ENCODE measurements at regions not wholly inside any gene's neighbourhood (a gene's known extent, or its start where the extent isn't known, plus 50 kb on each side); places are given as distances from the start of the nearest gene placed in this dataset.

- in situ Hi-C loops (cut with HindIII; ENCODE audit: low sequenced_read_pairs) = no loop called here
Observed at GRCh38 chr14:71713016-71713415, 219.2 kb upstream of the RGS6 start.

DNA sequence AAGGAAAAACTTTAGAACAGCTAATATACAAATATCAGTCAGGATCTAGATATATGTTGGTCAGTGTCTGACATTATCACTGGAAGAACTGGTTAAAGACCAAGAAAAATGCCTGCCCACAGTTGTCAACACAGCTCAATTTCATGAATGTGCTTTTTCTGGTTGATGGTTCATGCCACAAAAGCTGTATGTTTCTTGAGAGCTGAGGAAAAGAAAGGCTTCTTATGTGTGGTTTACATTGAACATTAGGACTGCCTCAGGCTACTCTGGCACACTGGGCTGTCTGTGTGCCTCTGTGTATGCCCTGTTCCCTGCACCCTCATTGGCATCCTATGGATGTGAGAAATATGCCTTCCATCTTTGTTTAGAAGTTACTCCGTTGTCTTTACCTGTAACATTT lies 218.8 kb upstream of the RGS6 start:
- in situ Hi-C loops (cut with HindIII; ENCODE audit: low sequenced_read_pairs) = no loop called here

GRCh38 chr14:71714225-71714624 lies 218.0 kb upstream of the RGS6 start:
- in situ Hi-C loops (cut with HindIII; ENCODE audit: low sequenced_read_pairs) = no loop called here

GRCh38 chr14:71716041-71716772 lies 216.0 kb upstream of the RGS6 start:
- in situ Hi-C loops (cut with HindIII; ENCODE audit: low sequenced_read_pairs) = no loop called here

DNA sequence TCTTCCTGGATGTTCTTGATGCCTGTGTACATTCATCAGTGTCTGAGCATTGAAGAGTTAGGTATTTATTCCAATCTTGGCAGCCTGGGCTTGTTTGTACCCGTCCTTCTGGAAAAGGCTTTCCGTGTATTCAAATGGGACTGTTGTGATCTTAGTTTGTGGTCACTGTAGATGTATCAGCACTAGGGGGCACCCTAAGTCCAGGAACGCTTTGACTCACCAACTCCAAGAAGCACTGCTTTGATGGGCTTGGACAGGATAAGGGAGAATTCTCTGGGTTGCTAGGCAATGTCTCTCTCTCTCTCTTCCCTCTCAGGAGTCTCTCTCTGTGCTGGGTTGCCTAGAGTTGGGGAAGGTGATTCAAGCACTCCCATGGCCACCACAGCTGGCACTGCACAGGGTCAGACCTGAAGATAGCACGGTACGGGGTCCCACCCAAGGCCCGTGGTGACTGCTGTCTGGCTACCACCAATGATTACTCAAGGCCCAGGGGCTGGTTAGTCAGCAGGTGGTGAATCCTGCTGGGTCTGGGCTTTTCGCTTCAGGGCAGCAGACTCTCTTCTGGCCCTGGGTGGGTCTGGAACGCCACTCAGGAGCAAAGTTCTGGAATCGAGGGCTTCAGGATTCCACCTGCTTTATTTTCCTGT lies 211.1 kb upstream of the RGS6 start:
- in situ Hi-C loops (cut with HindIII; ENCODE audit: low sequenced_read_pairs) = no loop called here

DNA sequence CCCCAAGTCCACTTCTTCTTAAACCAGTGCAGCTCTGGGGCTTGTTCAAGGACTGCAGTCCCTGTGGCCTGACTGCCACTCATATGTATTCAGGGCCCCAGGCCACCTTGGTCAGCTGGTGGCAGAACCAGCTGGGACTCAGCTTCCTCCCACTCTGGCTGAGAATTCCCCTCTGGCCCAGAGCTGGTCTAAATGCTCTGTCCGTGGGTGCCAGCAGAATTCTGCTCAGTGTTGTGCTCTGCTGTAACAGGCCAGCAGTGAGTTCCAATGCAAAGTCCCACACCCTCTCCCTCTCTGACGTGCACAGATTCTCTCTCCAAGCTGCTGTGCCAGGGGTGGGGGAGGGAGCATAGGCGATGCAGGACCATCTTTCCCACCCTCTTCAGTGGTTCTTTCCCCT lies 210.4 kb upstream of the RGS6 start:
- in situ Hi-C loops (cut with HindIII; ENCODE audit: low sequenced_read_pairs) = no loop called here

DNA sequence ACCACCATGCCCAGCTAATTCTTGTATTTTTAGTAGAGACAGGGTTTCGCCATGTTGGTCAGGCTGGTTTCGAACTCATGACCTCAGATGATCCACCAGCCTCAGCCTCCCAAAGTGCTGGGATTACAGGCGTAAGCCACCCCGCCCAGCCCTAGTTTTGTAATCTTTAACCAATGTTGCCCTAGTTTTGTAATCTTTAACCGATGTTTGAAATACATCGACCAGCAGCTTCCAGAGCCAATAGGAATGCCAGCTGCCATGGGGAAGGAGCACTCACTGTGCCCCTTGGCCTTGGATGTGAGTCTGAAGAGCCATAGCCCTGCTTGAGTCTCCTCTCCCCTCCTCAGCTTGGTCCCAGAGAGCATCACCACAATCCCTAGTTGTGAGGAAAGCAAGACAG lies 209.3 kb upstream of the RGS6 start:
- in situ Hi-C loops (cut with HindIII; ENCODE audit: low sequenced_read_pairs) = no loop called here

DNA sequence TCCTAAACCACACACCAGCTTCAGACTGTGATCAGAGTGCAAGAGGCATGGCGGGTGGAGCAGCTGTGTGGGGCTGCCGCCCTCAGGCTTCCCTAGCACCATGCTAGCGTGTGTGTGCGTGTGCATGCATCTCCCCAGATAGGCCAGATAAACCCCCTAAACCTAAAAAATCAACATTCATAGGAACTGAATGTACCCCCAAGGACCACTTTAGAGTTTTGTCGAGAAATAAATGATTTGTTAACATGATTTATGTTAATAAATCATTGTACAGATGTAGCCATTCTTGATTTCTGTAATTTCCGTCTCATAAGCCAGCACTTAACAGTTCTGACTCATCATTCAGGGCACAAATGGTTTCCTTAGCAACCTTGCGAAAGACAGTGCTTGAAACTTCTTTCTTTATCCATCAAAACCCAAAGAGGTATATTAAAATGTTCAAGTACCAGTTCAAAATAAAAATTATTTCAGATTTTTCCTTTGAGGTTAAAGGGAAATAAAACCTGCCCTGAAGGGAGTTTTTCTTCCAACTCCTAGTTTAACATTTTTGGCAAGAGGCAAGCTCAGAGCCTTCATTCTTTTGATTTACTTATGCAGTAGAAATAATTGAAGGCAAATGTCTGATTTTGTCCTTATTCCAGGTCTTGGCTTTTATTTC lies 206.2 kb upstream of the RGS6 start:
- in situ Hi-C loops (cut with HindIII; ENCODE audit: low sequenced_read_pairs) = no loop called here

GRCh38 chr14:71726580-71727021 lies 205.6 kb upstream of the RGS6 start:
- in situ Hi-C loops (cut with HindIII; ENCODE audit: low sequenced_read_pairs) = no loop called here

GRCh38 chr14:71728386-71728785 lies 203.8 kb upstream of the RGS6 start:
- in situ Hi-C loops (cut with HindIII; ENCODE audit: low sequenced_read_pairs) = no loop called here

- in situ Hi-C loops (cut with HindIII; ENCODE audit: low sequenced_read_pairs) = no loop called here
Observed at GRCh38 chr14:71729596-71729995, 202.6 kb upstream of the RGS6 start.

GRCh38 chr14:71730471-71730870 lies 201.8 kb upstream of the RGS6 start:
- in situ Hi-C loops (cut with HindIII; ENCODE audit: low sequenced_read_pairs) = no loop called here

DNA sequence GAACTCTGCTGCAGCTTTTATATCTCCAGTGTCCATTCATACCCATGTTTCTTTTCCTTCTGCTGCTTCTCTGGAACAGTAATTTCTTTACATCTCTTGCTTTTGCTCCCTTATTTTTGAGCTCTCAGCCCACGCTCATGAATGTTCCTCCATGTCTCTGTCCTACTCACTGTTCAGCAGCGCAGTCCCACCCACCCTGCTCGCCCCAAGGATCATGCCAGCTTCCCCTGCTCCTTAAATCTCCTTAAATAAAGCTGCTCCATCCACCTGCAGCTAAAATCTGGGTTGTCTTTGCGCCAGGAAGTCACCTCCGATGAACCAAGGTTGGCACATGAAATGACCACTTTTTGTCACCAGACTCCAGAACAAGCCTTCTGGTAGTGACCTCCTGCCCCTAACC lies 201.1 kb upstream of the RGS6 start:
- in situ Hi-C loops (cut with HindIII; ENCODE audit: low sequenced_read_pairs) = no loop called here

DNA sequence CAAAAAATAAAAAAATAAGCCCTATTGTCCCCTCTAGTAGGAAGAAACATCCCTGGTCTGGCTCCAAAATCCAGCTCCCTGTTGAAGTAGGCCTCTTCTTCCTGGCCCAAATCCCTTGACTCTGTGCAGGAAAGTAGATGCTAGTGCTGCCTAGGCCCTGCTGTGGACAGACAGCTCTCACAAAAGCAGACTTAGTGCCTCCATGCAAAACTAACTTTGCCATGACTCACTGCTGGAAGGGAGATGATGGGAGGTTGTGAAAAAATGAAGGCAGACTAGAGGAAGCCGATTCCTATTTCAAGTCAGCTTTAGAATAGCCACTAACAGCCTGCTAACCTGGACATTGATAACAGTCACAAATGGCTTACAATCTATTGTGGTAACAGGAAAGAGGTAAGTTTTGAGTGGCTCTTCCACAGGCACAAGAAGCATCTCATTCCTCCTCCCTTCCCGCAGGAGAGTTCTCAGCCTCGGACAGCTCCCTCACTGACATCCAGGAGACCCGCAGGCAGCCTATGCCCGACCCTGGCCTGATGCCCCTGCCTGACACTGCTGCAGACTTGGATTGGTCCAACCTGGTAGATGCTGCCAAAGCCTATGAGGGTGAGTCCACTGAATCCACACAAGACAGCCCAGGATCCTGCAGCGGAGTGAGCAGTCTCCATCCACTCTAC lies 198.9 kb upstream of the RGS6 start:
- in situ Hi-C loops (cut with HindIII; ENCODE audit: low sequenced_read_pairs) = no loop called here

GRCh38 chr14:71734076-71734475 lies 198.2 kb upstream of the RGS6 start:
- in situ Hi-C loops (cut with HindIII; ENCODE audit: low sequenced_read_pairs) = no loop called here

DNA sequence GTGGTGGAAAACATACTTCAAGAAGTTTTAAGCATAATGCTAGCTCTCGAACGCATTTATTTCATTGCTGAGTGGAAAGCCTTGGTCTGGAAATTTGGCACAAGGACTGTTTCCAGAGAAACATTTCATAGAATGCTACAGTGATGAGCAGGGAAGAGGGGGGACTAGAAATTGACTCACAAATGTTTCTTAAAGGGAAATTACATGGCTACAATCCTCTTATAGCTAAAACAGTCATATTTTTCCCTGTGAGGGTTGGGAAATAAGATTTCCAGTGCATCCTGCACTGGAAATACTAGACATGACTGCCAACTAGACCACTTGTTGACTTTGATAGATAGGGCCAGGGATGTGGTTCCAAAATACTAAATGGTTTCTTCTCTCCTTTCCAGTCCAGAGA lies 197.3 kb upstream of the RGS6 start:
- in situ Hi-C loops (cut with HindIII; ENCODE audit: low sequenced_read_pairs) = no loop called here

DNA sequence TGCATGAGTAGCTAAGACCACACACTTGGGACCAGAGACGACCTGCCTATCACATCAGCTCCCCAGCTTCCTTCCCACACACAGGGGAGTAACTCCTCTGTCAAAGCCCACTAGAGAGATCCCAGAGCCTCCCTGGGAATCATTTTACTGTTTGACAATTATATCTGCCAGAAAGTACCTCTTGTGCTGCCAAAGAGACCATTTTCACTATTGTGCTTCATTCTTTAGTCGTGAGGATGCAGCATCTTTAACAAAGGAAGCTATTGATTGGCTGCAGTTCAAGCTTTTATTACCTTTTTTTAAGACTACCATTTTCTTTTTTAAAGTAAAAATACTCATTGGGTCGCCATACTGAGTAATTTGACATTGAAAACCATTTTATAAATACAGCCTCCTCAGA lies 194.5 kb upstream of the RGS6 start:
- in situ Hi-C loops (cut with HindIII; ENCODE audit: low sequenced_read_pairs) = no loop called here

- in situ Hi-C loops (cut with HindIII; ENCODE audit: low sequenced_read_pairs) = no loop called here
Observed at GRCh38 chr14:71739273-71739990, 192.8 kb upstream of the RGS6 start.

- in situ Hi-C loops (cut with HindIII; ENCODE audit: low sequenced_read_pairs) = no loop called here
Observed at GRCh38 chr14:71741241-71741640, 191.0 kb upstream of the RGS6 start.

- in situ Hi-C loops (cut with HindIII; ENCODE audit: low sequenced_read_pairs) = no loop called here
Observed at GRCh38 chr14:71742485-71742884, 189.7 kb upstream of the RGS6 start.

GRCh38 chr14:71745072-71745471 lies 187.2 kb upstream of the RGS6 start:
- in situ Hi-C loops (cut with HindIII; ENCODE audit: low sequenced_read_pairs) = no loop called here
